GM12865 (cell line): ENCODE measurements at regions not wholly inside any gene's neighbourhood (a gene's known extent, or its start where the extent isn't known, plus 50 kb on each side); places are given as distances from the start of the nearest gene placed in this dataset.

ENCODE experiments used
- DNase-seq: peaks from one replicate; pipeline ENCODE4 v3.0.0; 2010; ENCODE audit warnings: low read depth
- H3K4me3 ChIP-seq: 2 replicates; pipeline ENCODE4 v1.5.1; 2011; ENCODE audit warnings: mild to moderate bottlenecking, low read depth, low read length, control low read depth
- CTCF ChIP-seq: IDR thresholded peaks from 2 replicates; pipeline ENCODE4 v1.5.1; 2011; ENCODE audit warnings: low read length, control low read depth, low read depth, inconsistent platforms; ENCODE audit not compliant: insufficient read depth; ENCODE audit errors: missing control alignments

GRCh38 chr18:2380101-2380500, 191.2 kb downstream of the METTL4 start:
- no peak for TF ChIP-seq CTCF
- no peak overlapping the region for H3K4me3 ChIP-seq
- DNase-seq: no peak

DNA sequence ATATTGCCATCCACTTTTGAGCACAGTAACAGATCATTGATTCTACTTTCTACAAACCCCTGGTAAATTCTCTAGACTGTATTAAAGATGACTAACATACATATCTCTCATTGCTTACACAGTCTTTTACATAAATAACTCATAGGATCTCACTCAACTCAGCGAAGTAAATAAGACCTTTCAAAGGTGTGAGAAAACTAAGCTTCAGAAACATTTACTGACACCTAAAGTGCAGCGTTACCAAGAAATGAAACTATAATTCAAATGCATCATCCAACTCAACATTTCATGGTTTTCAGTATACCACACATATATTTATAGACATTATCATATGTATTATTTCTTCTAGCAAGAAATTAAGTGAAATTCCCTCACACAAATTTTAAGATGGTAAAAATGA, 189.8 kb downstream of the METTL4 start:
- H3K4me3 ChIP-seq: no peak overlapping the region
- no peak for TF ChIP-seq CTCF
- DNase-seq: no peak

DNA sequence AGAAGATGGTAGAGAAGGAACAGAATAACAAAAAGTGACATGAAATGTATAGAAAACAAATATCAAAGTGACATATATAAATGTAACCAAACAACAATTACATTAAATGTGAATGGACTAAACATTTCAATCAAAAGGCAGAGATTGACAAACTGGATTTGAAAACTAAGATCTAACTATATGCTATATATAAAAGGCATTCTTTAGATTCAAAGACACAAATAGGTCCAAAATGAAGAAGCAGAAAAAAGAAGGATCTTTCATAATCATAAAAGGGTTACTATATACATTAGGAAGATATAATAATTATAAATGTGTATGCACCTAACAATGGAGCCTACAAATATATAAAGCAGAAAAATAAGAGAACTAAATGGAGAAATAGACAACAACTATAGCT, 183.7 kb downstream of the METTL4 start:
- no peak overlapping the region for H3K4me3 ChIP-seq
- TF ChIP-seq CTCF: no peak
- DNase-seq: no peak

DNA sequence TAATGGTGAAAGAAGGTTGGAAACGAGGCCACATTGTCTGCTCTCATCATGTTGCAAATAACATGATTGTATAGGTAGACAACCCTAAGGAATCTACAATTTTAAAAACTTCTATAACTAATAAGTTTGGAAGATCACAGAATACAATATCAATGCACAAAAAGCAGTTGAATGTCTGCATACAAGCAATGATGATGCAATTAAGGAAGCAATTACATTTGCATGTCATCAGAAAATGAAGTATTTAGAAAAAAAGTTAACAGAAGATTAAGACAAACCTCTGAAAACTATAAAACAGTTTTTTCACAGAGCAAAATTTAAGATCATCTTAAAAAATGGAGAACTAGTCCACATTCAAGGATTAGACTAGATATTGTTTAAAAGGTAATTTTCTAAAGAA, 181.1 kb downstream of the METTL4 start:
- no peak overlapping the region for H3K4me3 ChIP-seq
- DNase-seq: no peak
- no peak for TF ChIP-seq CTCF

- no peak overlapping the region for H3K4me3 ChIP-seq
- DNase-seq: no peak
- TF ChIP-seq CTCF: no peak
Measured at GRCh38 chr18:2391470-2391869, 179.8 kb downstream of the METTL4 start.

DNA sequence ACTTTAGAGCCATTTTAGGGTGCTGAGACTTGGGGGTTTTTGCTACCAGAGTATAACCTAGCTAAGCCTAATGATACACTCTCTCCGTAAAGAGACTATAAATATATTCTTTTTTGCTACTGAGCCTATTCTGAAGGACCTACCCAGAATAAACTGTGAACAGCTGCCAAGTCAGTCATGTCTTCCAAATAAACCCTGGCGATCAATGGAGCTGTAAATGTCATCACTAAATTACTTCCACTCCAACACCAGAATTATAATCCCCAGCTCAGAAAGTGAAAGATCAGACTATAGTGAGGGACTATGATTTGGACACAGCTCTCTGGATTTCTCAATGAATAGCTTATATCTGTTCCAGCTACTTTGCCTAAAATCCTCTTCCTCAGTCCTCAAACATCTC, 178.9 kb downstream of the METTL4 start:
- DNase-seq: no peak
- TF ChIP-seq CTCF: no peak
- no peak overlapping the region for H3K4me3 ChIP-seq

GRCh38 chr18:2394684-2395083, 176.6 kb downstream of the METTL4 start:
- no peak for TF ChIP-seq CTCF
- no peak for DNase-seq

More at GRCh38 chr18:2394684-2395083, 176.6 kb downstream of the METTL4 start:
- no peak overlapping the region for H3K4me3 ChIP-seq
